SH-SY5Y (cell line): ENCODE measurements at regions not wholly inside any gene's neighbourhood (a gene's known extent, or its start where the extent isn't known, plus 50 kb on each side); places are given as distances from the start of the nearest gene placed in this dataset.

Experiments
- GATA2 ChIP-seq: IDR thresholded peaks from 2 replicates; pipeline ENCODE4 v1.6.1; 2011; ENCODE audit warnings: mild to moderate bottlenecking, low read depth, low read length
- GATA3 ChIP-seq: IDR thresholded peaks from 2 replicates; pipeline ENCODE4 v1.6.1; 2011; ENCODE audit warnings: low read depth, mild to moderate bottlenecking, low read length, moderate library complexity

- TF ChIP-seq GATA2 (no peak), GATA3 (no peak)
Observed at GRCh38 chr4:107392380-107392779, 327.7 kb downstream of the PAPSS1 start.
